H9 (cell line): ENCODE measurements at regions not wholly inside any gene's neighbourhood (a gene's known extent, or its start where the extent isn't known, plus 50 kb on each side); places are given as distances from the start of the nearest gene placed in this dataset.

Experiments
- DNase-seq: peaks from one replicate; pipeline ENCODE4 v3.0.0-alpha.2; 2017
- H2AFZ ChIP-seq: one replicate; pipeline ENCODE4 v1.6.1; 2013; ENCODE audit warnings: mild to moderate bottlenecking, low read length, control low read depth, moderate library complexity
- H2AK5ac ChIP-seq: 2 replicates; pipeline ENCODE4 v1.6.1; 2013; ENCODE audit warnings: low read length, control low read depth, mixed read lengths; ENCODE audit not compliant: insufficient read length
- H2BK120ac ChIP-seq: one replicate; pipeline ENCODE4 v1.6.1; 2013; ENCODE audit warnings: low read depth, mild to moderate bottlenecking, low read length, control low read depth, inconsistent platforms; ENCODE audit not compliant: poor library complexity, severe bottlenecking
- H2BK12ac ChIP-seq: 2 replicates; pipeline ENCODE4 v1.6.1; 2013; ENCODE audit warnings: low read length, control low read depth, mixed read lengths, low read depth; ENCODE audit not compliant: insufficient read length
- H2BK15ac ChIP-seq: 2 replicates; pipeline ENCODE4 v1.6.1; 2013; ENCODE audit warnings: low read depth, low read length, control low read depth
- H2BK20ac ChIP-seq: one replicate; pipeline ENCODE4 v1.6.1; 2013; ENCODE audit warnings: low read depth, mild to moderate bottlenecking, low read length, control low read depth, inconsistent platforms; ENCODE audit not compliant: poor library complexity, severe bottlenecking
- H2BK5ac ChIP-seq: 2 replicates; pipeline ENCODE4 v1.6.1; 2013; ENCODE audit warnings: low read length, control low read depth, mixed read lengths; ENCODE audit not compliant: insufficient read length
- H3K14ac ChIP-seq: 2 replicates; pipeline ENCODE4 v1.6.1; 2013; ENCODE audit warnings: low read length, control low read depth; ENCODE audit not compliant: insufficient read depth
- H3K18ac ChIP-seq: 2 replicates; pipeline ENCODE4 v1.6.1; 2013; ENCODE audit warnings: low read depth, mild to moderate bottlenecking, mixed read lengths, low read length, control low read depth; ENCODE audit not compliant: insufficient read length
- H3K23ac ChIP-seq: 2 replicates; pipeline ENCODE4 v1.6.1; 2013; ENCODE audit warnings: low read length, control low read depth, mixed read lengths, low read depth; ENCODE audit not compliant: insufficient read length
- H3K23me2 ChIP-seq: 2 replicates; pipeline ENCODE4 v1.6.1; 2013; ENCODE audit warnings: low read depth, mild to moderate bottlenecking, mixed read lengths, low read length, control low read depth; ENCODE audit not compliant: insufficient read length, poor library complexity, severe bottlenecking
- H3K27ac ChIP-seq: 2 replicates; pipeline ENCODE4 v1.5.1; 2013; ENCODE audit warnings: low read length, control low read depth, mixed read lengths, low read depth; ENCODE audit not compliant: insufficient read length
- H3K27me3 ChIP-seq: 2 replicates; pipeline ENCODE4 v1.6.1; 2013; ENCODE audit warnings: low read length, control low read depth, inconsistent platforms; ENCODE audit not compliant: insufficient read depth
- H3K4ac ChIP-seq: 2 replicates; pipeline ENCODE4 v1.6.1; 2013; ENCODE audit warnings: low read depth, mild to moderate bottlenecking, control low read depth, inconsistent platforms, low read length, moderate library complexity
- H3K4me1 ChIP-seq: 2 replicates; pipeline ENCODE4 v1.6.1; 2013; ENCODE audit warnings: low read length, control low read depth, inconsistent platforms; ENCODE audit not compliant: insufficient read depth
- H3K4me2 ChIP-seq: 2 replicates; pipeline ENCODE4 v1.6.1; 2013; ENCODE audit warnings: low read length, control low read depth, mixed read lengths; ENCODE audit not compliant: insufficient read length, insufficient read depth
- H3K56ac ChIP-seq: 2 replicates; pipeline ENCODE4 v1.6.1; 2013; ENCODE audit warnings: low read depth, mild to moderate bottlenecking, mixed read lengths, low read length, control low read depth; ENCODE audit not compliant: insufficient read length
- H3K79me1 ChIP-seq: 2 replicates; pipeline ENCODE4 v1.6.1; 2013; ENCODE audit warnings: low read depth, mild to moderate bottlenecking, moderate library complexity, low read length, control low read depth, inconsistent platforms; ENCODE audit not compliant: insufficient read depth, poor library complexity, severe bottlenecking
- H3K79me2 ChIP-seq: 2 replicates; pipeline ENCODE4 v1.6.1; 2013; ENCODE audit warnings: low read length, control low read depth, inconsistent platforms; ENCODE audit not compliant: insufficient read depth
- H3K9ac ChIP-seq: 2 replicates; pipeline ENCODE4 v1.6.1; 2013; ENCODE audit warnings: low read length, control low read depth, mixed read lengths; ENCODE audit not compliant: insufficient read length; ENCODE audit errors: extremely low read depth
- H3K9me3 ChIP-seq: one replicate; pipeline ENCODE4 v1.6.1; 2013; ENCODE audit warnings: low read depth, low read length, inconsistent platforms; ENCODE audit not compliant: control insufficient read depth
- H3T11ph ChIP-seq: one replicate; pipeline ENCODE4 v1.6.1; 2013; ENCODE audit warnings: mild to moderate bottlenecking, low read length, control low read depth, inconsistent platforms
- H4K20me1 ChIP-seq: one replicate; pipeline ENCODE4 v1.6.1; 2013; ENCODE audit not compliant: control insufficient read depth, insufficient read length, insufficient read depth
- H4K5ac ChIP-seq: 2 replicates; pipeline ENCODE4 v1.6.1; 2013; ENCODE audit warnings: low read depth, mild to moderate bottlenecking, mixed read lengths, low read length, control low read depth; ENCODE audit not compliant: insufficient read length
- H4K8ac ChIP-seq: replicated peaks from 2 replicates; pipeline ENCODE4 v1.6.1; 2013; ENCODE audit warnings: low read length, control low read depth, mixed read lengths, low read depth; ENCODE audit not compliant: insufficient read length
- H4K91ac ChIP-seq: 2 replicates; pipeline ENCODE4 v1.6.1; 2013; ENCODE audit warnings: low read depth, mild to moderate bottlenecking, moderate library complexity, mixed read lengths, low read length, control low read depth; ENCODE audit not compliant: insufficient read length
- H3K27ac Mint-ChIP-seq, 3 experiments: 2 replicates in 2 of 3; 3 replicates in 1 of 3; pipeline ENCODE4 v1.8.0; 2020 to 2021; ENCODE audit warnings: mixed read lengths in 3 of 3, mild to moderate bottlenecking in 1 of 3, moderate library complexity in 1 of 3
- H3K27me3 Mint-ChIP-seq: 2 replicates; pipeline ENCODE4 v1.8.0; 2021; ENCODE audit warnings: low read depth, mild to moderate bottlenecking, moderate library complexity, mixed read lengths
- H3K36me3 Mint-ChIP-seq, 3 experiments: 2 replicates in 2 of 3; 3 replicates in 1 of 3; pipeline ENCODE4 v1.8.0; 2020 to 2021; ENCODE audit warnings: low read depth in 3 of 3, mixed read lengths in 3 of 3; ENCODE audit not compliant: insufficient read depth in 1 of 3
- H3K4me1 Mint-ChIP-seq, 2 experiments: 2 replicates each; pipeline ENCODE4 v1.8.0; 2020; ENCODE audit warnings: mixed read lengths in 2 of 2
- H3K4me3 Mint-ChIP-seq, 2 experiments: 2 replicates in 1 of 2; 3 replicates in 1 of 2; pipeline ENCODE4 v1.8.0; 2020 to 2021; ENCODE audit warnings: mild to moderate bottlenecking in 2 of 2, mixed read lengths in 2 of 2, moderate library complexity in 1 of 2
- H3K9me3 Mint-ChIP-seq, 2 experiments: 2 replicates in 1 of 2; 3 replicates in 1 of 2; pipeline ENCODE4 v1.8.0; 2020; ENCODE audit warnings: mild to moderate bottlenecking in 2 of 2, mixed read lengths in 2 of 2, moderate library complexity in 1 of 2
- WGBS: extraction: QIAGEN DNeasy Blood & Tissue Kit; methylation state at CpG from one replicate; pipeline ENCODE4 v1.1.7; 2013; ENCODE audit warnings: missing lambda C conversion rate, low lambda C conversion rate, mixed read lengths; ENCODE audit not compliant: insufficient read length; ENCODE audit errors: extremely low coverage; 5-methylcytosine and 5-hydroxymethylcytosine counted together
- TF ChIP-seq, protein P1 (sequence below): fragments of 200-600 bp; sonication (generic); conservative IDR thresholded peaks from 3 replicates; pipeline ENCODE4 v1.8.0; 2021; ENCODE audit warnings: antibody characterized with exemption, mild to moderate bottlenecking

DNA sequence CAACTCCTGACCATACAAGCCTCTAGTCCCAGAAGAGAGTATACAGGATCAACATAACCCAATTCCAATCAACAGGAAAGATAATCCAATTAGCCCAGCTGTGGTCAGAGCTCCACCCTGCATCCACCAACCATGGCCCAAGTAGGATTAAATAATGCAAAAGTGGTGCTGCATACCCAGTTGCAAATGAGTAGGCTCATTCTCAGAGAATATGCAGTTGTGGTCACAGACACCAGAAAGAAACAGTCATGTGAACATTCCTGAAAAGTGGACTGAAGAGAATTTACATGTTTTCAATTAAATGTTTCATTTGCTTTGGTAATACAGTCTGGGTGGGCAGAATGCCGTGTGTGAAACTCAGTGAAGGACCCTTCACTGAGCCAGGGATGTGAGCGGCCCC lies 167.2 kb upstream of the BMP4 start:
- H3K9me3 ChIP-seq = no peaks in the 10 kb centered on the region
- no peak overlapping the region for H3K4me2 ChIP-seq
- Mint-ChIP-seq H3K36me3 (no peaks in the 10 kb centered on the region), H3K9me3 (no peaks in the 10 kb centered on the region), H3K4me3 (no peak overlapping the region), H3K27me3 (no peaks in the 10 kb centered on the region), H3K4me1 (peaks cover 0 to 2% of the 10 kb centered on the region in 2 experiments; a peak in 1 of 4 replicates), H3K27ac (no peak overlapping the region; a peak in 1 of 7 replicates)
- no peaks in the 10 kb centered on the region for H3K4me1 ChIP-seq
- H3K56ac ChIP-seq = no peak overlapping the region
- no peak overlapping the region for H3T11ph ChIP-seq
- H2AFZ ChIP-seq = no peak overlapping the region
- no peak overlapping the region for H3K14ac ChIP-seq
- no peak overlapping the region for H2AK5ac ChIP-seq
- no peaks in the 10 kb centered on the region for H4K20me1 ChIP-seq
- no peak overlapping the region for H2BK15ac ChIP-seq
- no CpG with 5 or more reads among the region's 2 CpGs for WGBS
- no peak for DNase-seq
- H2BK12ac ChIP-seq = no peak overlapping the region
- H4K91ac ChIP-seq = no peak overlapping the region
- H3K79me1 ChIP-seq = no peaks in the 10 kb centered on the region
- no peak overlapping the region for H2BK120ac ChIP-seq
- no peak overlapping the region for H3K9ac ChIP-seq
- H2BK20ac ChIP-seq = no peak overlapping the region
- no peak overlapping the region for H4K5ac ChIP-seq
- H3K23ac ChIP-seq = no peak overlapping the region
- no peak overlapping the region for H4K8ac ChIP-seq
- no peaks in the 10 kb centered on the region for H3K23me2 ChIP-seq
- no peaks in the 10 kb centered on the region for H3K27me3 ChIP-seq
- H2BK5ac ChIP-seq = no peak overlapping the region
- TF ChIP-seq, protein P1, sequence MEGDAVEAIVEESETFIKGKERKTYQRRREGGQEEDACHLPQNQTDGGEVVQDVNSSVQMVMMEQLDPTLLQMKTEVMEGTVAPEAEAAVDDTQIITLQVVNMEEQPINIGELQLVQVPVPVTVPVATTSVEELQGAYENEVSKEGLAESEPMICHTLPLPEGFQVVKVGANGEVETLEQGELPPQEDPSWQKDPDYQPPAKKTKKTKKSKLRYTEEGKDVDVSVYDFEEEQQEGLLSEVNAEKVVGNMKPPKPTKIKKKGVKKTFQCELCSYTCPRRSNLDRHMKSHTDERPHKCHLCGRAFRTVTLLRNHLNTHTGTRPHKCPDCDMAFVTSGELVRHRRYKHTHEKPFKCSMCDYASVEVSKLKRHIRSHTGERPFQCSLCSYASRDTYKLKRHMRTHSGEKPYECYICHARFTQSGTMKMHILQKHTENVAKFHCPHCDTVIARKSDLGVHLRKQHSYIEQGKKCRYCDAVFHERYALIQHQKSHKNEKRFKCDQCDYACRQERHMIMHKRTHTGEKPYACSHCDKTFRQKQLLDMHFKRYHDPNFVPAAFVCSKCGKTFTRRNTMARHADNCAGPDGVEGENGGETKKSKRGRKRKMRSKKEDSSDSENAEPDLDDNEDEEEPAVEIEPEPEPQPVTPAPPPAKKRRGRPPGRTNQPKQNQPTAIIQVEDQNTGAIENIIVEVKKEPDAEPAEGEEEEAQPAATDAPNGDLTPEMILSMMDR = no peak
- H3K18ac ChIP-seq = no peak overlapping the region
- H3K79me2 ChIP-seq = no peaks in the 10 kb centered on the region
- H3K4ac ChIP-seq = no peak overlapping the region
- H3K27ac ChIP-seq = no peak overlapping the region
